ENCODE measurements at regions not wholly inside any gene's neighbourhood (a gene's known extent, or its start where the extent isn't known, plus 50 kb on each side); places are given as distances from the start of the nearest gene placed in this dataset.

DNA sequence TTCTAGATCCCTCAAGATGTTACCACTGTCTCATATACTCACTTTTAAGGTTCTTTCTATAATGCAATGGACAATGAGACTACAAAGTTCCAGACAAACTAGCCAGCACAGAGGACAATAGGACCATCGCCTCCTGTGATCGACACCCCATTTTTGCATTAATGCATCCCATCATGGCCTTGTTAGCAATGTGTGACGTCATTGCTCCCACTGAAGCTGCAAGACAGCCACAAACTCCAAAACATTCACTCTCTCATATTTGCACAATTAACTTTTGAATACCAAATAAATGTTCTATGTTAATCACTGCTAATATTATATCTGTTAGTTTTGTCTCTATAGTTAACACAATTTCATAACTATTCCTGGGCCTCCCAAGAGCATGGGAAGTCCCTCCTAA, 88.8 kb upstream of the TMEM72 start:
- no peak for DNase-seq (ENCODE audit: low spot score)

DNA sequence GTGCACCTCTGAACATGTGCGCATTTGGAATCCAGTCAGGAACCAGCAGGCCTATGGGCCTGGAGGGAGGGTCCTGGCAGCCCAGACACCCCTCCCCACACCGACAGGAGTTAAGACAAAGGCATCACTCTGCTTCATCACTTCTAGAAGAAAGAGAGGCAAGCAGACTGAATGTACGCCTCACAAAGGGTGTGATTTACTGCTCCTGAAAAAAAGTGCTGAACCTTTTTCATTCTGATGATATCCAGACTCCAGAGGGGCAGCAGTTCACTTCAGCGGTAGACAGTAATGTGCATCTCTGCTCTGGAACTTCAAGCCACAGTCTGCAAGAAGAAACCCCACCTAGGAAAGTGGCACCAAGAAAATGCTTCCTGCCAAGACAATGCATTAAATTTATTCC, 88.2 kb upstream of the TMEM72 start:
- no peak for DNase-seq (ENCODE audit: low spot score)

DNA sequence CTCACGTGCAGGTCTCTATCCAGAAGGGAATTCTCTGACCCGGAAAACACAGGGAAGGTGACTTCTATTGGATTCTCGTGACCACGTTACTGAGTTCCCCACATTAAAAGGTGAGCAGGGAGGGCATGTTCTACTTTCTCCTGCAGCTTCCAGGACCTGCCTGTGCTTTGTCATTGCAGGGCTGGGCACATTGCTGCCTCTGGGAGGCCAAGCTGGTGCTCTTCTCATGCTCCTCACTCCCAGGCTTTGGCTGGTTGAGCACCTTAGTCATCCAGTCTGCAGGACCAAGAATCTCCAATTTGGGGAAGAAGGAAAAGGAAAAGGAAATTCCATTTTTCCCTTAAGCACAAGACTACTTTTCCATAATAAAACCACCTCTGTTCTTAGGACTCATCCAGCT, 86.5 kb upstream of the TMEM72 start:
- no peak for DNase-seq (ENCODE audit: low spot score)

DNA sequence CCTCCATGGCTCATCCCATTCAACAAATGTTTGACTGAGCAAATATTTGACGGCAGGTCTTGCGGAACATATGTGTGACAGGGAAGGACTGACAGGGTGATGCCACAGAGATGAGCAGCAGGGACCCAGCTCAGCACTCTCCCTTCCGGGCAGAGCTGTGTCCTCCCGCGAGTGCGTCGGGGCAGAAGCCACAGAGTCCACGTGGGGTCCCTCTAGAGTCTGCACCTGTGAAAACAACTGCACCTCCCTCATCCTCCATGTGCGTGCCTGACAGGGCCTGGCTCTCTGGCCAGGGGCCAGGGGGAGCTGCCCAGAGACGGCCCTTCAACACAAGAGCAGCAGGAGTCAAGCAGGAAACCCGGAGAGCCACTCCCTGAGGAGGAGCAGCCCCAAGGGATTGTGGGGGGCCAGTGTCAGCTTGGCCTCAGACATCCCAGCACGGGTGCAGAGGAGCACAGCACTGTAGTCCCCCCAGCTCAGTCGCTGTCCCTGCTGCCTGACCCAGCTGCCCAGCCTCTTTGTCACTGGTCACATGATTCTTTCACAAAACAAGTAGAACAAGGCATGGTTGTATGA, 83.6 kb upstream of the TMEM72 start:
- no peak for DNase-seq (ENCODE audit: low spot score)

DNA sequence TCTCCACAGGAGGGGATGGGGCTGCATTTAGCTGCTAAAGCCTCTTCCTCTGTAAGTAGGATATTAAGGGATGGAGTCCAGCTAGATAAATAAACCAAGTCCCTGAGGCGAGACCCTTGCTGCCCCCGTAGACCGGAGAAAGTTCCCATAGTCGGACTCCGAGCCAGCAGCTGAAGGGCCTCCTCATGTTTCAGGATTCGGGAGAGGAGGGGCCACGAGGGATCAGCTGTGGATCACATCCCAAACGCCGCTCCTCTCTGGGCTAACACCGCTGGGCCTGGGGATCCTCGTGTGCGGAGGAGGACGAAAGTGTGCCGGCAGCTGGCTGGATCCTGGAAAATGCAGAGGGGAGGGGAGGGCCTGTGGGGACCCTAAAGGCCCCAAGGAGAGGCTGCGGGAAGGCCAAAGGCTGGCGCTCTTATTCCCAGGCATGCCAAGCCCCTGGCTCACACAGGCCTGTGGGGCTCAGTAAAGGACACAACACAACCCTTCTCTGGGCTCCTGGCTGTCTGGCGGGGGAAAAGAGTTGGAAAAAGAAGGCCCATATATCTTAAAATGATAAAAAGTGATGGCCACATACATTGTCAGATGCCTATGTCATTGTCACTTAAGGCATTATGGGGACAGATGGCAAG, 82.5 kb upstream of the TMEM72 start:
- no peak for DNase-seq (ENCODE audit: low spot score)

DNA sequence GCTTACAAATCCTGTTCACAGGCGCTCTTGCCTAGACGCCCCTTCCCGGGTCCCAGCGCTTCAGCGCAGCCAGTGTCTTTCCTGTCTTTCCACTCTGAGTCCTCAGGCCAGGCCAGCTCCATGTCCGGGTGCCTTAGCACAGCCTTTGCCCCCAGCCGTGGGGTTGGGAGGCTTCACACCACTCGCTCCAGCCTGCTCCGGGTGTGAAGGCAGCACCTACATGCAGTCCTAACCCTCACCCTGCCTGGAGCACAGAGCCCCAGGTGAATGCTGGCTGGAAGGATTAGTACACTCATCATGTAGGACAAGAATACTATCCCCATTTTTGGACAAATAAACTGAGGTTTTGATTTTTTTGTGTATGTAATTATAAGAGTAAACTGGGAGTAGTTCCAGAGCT, 81.7 kb upstream of the TMEM72 start:
- no peak for DNase-seq (ENCODE audit: low spot score)

DNA sequence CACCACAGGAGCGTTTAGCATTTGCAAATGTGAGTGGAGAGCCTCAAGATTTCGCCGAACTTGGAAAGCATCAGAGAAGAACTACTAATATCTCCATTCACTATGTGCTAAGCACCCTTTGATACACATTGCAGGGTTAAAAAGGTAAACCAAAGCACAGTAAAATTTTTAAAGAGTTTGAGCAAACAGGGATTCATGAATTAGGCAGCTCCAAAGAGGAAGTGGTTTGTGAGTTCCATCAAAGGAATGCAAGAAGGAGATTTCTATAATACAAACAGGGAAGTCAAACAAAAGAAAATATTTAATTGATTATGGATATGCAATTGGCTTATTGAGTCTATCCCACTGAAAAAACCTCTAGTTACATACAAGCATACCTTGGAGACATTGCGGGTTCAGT, 81.1 kb upstream of the TMEM72 start:
- DNase-seq (ENCODE audit: low spot score) = peak; percentile 4

DNA sequence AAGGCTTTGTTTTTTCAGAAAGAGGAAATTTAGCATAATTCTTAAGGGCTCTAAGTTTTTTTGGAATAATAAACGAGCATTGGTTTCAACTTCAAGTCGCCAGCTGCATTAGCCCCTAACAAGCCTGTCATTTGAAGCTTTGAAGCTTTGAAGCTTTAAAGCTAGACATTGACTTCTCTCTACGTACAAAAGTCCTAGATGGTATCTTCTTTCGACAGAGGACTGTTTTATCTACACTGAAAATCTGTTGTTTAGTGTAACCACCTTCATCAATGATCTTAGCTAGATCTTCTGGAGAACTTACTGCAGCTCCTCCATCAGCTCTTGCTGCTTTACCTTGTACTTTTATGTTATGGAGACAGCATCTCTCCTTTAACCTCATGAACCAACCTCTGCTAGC, 79.6 kb upstream of the TMEM72 start:
- no peak for DNase-seq (ENCODE audit: low spot score)

DNA sequence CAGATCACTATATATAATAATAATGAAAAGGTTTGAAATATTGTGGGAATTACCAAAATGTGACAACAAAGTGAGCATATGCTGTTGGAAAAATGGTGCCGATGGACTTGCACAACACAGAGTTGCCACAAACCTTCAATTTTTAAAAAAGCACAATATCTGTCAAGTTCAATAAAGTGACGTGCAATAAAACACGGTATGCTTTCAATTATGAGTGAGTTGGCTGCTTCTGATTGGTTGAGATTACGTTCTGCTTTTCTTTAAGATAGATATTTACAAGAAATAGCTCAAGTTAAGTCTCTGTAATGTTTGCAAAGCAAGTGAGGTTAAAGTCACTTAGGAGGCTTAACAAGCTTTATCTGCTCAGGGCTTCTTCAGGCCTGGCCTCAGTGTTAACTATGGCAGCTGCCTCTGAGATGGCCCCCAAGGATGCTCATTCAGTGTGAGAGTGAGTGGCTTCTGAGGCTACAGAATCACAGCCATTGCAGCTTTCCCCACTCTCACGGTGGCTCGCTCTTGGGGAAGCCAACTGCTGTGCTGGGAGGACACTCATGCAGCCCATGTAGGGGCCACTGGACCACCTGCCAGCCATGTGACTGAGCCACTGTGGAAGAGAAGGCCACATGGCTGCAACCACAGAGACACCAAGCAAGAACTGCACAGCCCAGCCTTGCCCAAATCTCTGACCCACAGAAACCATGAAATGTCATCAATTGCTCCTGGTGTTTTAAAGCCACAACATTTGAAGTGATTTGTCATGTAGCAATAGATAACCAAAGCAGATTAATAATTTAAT, 78.3 kb upstream of the TMEM72 start:
- DNase-seq (ENCODE audit: low spot score) = no peak

DNA sequence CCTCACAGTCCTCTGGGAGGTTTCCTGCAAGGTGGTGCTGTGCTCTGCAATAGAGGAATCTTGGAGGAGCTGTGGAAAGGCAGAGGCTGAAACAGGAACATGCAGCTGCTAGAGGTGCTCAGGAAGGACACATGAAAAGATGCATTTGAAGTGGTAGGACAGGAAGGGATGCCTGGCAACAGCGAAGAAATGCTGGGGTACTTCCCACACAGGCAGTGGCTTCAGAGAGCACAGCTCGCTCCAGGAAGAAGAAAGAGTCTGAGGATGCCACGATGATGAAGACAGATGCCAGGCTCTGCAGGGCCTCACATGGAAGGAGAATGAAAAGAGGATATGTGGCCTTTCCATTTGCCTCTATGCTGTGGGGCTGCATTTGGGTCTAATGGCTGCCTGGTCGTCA, 77.0 kb upstream of the TMEM72 start:
- DNase-seq (ENCODE audit: low spot score) = no peak

DNA sequence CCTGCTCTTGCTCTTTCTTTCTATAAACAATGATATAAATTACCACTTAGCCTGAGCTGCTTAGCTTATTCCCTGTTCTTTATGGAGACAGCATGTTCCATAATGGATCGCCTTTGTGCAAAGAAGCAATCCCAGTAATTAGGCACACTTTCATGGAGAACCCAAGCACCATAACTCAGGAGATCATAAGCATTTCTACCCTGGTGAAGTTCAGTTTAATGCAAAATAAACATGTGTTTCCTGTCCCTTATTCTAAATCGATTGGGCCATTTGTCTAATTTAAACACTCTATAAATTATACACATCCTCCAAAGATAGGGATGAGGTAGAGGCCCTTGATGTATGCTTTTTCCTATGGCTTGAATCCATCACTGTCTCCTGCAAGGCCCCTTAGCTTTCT, 75.8 kb upstream of the TMEM72 start:
- no peak for DNase-seq (ENCODE audit: low spot score)

DNA sequence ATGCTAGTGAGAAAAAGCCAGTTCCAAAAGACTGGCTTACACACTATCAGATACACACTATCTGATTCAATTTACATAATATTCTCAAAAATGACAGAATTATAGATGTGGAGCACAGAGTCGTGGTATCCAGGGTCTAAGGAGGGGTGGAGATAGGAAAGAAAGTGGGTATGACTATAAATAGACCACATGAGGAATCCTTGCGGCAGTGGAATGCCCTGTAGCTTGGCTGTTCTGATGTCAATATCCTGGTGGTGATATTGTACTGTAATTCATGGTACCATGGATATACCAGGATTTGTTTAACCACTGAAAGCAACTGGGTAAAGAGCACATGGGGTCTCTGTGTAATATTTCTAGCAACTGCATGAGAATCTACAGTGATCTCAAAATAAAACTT, 67.7 kb upstream of the TMEM72 start:
- no peak for DNase-seq (ENCODE audit: low spot score)

DNA sequence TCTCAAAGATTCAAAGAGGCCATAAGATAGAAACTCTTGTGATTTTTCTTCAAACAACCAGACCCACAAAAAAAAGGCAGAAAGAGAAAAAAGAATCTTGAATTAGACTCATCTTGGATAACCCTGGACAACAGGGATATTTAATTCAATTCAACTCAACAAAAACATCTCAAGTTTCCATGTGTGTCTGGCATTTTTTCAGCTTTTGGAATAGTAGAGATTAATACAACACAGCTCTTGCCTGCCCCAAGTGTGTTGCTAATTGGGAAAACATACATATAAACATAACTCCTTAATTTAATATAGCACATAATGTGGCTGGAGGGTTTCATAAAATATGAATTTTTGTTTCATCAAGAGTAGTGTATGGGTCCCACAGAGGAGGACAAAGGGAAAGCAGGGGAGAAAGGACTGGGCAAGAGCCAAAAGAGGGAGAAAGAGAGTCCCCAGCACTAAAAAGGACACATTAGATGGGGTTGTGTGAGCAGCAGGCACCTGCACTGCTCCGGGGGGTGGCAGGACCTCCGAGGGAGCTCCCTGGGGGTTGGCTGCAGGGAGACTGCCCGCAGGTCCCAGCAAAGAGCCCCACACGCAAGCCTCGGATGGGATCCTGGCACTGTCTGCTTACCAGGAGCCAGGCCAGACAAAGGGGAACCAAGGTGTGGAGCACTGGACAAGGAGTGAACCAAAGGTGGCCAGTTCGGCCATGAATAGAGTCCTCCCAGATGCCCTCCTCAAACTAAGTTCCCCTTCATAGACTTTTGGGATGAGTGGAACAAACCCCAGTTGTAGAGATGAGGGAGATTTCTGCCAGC, 65.6 kb upstream of the TMEM72 start:
- no peak for DNase-seq (ENCODE audit: low spot score)

DNA sequence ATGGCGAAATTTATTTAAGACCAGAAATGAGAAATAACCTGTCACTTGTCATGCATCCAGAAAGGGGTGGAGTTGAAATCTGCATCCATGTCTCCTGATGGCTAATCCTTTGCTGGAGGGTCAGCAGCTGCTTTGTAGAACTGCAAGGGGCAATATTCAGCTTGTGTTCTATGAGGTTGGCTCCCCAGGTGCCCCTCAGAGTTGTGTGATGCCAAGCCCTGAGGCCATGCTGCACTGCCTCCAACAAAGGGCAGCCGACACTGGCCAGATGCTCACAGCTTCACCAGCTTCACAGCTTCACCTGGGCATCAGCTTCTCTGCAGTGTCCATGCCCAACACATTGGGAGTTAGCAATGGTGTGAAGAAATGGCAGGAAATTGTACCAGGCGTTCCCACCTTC, 64.0 kb upstream of the TMEM72 start:
- no peak for DNase-seq (ENCODE audit: low spot score)

DNA sequence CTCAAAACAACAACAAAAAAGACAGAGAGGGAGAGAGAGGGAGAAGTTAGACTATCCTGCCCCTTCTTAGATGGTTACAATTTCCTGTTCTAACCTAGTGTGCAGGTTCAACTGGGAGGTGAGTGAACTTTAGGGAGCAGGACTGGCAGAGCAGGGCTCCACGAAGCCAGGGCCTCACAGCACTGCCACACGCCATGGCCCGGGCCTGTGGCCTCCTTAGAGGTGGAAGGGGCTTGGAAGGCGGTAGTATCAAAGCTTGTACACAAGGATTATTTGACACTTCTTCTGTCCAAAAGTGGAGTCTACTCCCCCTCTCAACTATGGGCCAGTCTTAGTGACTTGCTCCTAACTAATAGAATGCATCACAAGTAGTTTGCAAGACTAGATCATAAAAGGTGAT, 62.9 kb upstream of the TMEM72 start:
- no peak for DNase-seq (ENCODE audit: low spot score)

DNA sequence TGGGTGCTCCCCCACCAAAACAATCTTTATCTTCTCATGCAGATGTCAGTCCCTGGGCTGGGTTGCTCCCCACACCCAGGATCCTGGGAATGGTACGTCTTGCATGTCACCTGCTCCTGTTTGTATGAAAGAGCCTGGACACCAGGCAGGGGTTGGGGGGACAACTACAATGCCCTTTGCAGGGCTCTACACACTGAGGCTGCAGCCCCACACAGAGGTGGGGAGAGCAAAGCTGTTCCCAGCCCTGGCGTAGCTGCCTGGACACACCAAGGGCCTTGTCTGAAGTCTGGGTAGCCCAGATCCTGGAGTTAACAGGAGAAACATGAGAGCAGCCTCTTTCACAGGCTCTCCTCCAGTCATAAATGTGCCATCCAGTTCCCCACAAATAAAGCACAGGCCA, 61.2 kb upstream of the TMEM72 start:
- DNase-seq (ENCODE audit: low spot score) = no peak

DNA sequence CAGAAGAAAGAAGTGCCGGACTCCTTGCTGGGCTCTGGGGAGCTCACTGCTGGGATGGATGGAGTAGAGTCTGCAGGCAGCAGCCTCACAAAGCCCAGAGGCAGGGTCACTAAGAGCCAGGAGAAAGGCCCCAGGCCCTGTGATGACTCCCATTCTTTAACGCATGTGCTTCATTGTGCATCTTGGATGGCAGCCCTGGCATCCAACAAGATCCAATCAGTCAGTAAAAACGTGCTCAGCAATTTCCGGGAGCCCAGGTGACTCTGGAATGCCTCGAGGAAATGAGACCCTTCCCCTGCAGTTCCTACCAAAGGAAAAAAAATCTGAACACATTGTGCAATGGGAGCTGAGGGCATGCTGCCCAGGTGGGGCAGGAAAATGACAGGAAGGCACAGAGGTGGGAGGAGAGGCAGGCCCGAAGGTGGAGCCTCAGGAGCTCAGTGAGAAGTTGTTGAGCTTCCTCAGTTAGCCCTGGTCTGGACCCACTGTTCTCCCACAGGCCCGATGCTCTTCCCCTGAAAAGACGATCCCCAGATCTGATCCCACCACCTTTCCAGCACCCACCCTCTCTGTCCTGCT, 60.7 kb upstream of the TMEM72 start:
- no peak for DNase-seq (ENCODE audit: low spot score)

DNA sequence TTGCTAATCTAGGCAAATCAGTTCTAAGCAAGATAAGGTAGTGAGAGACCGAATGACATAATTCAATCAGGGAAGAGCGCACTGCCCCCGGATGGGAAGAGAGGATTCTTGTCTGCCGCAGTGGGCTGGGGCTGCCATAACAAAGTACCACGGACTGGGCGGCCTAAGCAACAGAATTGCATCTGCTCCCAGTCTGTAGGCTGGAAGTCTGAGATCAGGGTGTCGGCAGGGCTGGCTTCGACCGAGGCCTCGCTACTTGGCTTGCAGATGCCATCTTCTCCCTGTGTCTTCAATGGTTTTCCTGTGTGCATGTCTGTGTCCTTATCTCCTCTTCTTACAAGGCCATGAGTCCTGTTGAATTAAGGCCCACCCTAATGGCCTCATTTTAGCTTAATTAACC, 59.7 kb upstream of the TMEM72 start:
- DNase-seq (ENCODE audit: low spot score) = no peak

DNA sequence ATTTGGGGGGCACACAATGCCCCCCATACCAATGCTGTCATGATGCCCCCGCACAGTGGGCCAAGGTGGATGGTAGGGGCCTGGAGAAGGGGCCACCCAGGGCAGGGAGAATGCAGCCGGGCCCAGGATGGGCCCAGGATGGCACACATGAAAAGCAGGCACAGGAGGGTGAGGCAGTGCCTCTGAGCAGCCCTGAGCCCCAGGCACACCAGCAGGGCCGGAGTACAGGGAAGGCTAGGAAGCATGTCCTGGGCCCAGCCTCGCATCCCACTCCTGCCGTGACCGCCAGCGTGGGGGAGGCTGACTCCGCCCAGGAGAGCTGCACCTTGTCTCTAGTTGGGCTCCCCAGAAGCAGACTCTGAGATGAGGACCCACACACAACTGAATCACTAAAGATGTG, 59.3 kb upstream of the TMEM72 start:
- no peak for DNase-seq (ENCODE audit: low spot score)

DNA sequence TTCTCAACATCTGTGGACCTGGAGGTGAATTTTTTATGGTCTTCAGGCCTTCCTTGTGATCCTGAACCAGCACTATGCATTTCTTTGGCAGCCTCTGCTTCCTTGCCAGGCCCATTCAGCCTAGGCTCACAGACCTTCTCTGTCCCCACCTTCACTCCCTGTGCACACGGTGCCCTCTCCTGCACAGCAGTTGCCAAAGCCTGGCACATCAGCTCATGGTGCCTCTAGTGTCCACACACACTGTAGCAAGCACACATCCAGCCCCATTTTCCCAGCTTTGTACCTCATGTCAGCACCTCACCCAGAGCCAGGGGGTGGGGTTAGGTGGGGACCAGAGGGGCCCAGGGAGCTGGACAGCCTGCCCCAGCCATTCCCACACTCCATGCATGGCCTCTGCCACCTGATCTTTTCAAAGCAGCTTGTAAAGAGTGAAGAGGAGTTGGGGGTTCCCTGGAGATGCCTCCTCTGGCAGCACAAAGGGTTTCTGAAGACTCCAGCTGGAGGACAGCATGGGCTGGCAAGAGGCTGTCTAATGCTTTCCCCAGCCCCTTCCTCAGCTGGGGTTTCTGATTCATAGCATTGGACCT, 57.9 kb upstream of the TMEM72 start:
- DNase-seq (ENCODE audit: low spot score) = no peak

DNA sequence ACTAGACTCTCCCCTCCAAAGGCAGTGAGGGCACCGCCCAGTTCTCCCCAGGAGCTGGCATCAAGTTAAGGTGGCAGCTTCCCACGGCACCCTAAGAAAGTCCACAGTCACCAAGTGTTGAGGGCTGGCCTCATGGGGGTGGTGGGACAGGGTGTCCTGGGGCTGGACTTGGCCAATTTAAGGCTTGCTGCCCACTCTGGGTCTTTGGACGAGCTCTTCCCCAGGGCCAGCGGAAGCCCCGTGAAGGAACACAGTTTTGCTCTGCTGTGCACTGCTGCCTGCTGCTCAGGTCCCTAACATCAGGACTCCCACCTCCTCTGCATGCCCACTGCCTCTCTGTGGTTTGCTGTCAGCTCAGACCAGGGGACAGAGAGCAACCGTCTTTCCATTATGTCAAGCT, 57.3 kb upstream of the TMEM72 start:
- DNase-seq (ENCODE audit: low spot score) = no peak

DNA sequence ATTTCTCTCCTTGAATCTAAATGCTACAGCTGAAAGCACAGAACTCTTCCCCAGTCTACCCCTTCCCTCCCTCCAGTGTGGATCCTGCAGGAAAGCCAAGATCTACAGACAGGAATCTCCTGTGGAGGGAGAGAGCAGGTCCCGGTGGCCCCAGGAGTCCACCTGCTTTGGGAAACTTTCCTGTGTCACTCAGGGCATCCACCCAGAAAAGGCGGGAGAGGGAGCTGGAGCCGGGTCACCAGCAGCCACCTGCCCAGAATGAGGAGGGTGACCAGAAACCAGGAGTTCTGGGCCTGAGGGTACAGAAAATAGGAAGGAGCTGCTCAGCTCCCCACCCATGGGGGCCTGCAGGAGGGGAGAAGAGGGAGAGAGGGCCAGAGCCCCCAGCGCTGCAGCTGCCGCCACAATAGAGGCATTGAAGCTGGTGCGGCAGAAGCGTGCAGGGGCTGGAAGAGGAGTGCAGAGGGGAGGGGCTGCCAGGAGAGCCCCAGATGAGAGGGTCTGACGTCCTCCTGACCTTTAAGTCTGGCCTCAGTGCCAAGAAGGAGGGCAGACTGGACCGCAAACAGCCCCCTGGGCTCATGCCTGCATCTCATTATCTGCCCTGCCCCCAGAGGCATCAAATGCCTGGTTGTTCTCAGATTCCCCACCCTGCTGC, 56.3 kb upstream of the TMEM72 start:
- DNase-seq (ENCODE audit: low spot score) = no peak

All from LoVo (cell line).